SHP77 treated with DMSO at 0.1 percent for 48 hours (cell line): ENCODE measurements at regions not wholly inside any gene's neighbourhood (a gene's known extent, or its start where the extent isn't known, plus 50 kb on each side); places are given as distances from the start of the nearest gene placed in this dataset.

Experiments used
- DNase-seq: peaks from one replicate; lab custom pipeline; 2025; lab: John Stamatoyannopoulos, UW

DNA sequence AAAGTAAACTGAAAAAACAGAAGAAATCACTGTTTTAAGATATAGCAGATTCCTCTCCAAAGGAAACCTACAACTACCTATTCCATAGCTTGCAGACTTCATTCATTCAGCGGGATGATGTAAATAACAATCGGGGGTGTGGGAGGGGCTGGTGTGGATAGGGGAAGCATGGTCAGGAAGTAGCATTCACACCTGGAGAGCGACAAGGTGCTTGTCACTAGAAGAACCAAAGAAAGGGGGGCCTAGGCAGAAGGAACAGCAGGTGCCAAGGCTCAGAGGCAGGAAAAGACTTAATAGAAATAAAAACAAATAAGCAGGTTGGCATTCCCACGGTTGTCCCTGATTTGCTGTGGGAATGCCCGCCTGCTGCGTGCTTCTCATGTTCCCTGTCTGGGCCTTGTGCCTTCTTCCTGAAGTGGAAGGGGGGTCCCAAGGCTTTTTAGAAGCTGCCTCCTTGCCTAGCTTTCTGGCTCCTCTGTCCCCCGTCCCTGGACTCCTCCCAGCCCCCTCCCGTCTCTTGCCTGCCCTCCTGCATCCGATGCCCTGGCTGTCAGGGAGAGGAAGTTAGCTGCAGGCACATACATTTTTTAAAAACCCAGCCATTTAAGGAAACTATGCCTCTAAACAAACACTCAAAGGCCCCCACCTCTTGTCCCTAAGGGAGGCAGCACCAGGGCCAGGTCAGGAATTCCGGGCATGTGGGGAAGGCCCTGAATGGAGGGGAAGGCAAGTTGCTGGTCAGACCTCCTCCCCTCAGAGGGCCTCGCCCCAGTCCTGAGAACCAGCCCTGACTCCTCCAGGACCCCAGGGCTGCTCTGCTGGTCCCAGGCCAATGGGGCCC is 54.7 kb upstream of the PRDM11 start:
- DNase-seq: no peak

GRCh38 chr11:45092404-45092785 is 54.0 kb upstream of the PRDM11 start:
- DNase-seq: no peak

DNA sequence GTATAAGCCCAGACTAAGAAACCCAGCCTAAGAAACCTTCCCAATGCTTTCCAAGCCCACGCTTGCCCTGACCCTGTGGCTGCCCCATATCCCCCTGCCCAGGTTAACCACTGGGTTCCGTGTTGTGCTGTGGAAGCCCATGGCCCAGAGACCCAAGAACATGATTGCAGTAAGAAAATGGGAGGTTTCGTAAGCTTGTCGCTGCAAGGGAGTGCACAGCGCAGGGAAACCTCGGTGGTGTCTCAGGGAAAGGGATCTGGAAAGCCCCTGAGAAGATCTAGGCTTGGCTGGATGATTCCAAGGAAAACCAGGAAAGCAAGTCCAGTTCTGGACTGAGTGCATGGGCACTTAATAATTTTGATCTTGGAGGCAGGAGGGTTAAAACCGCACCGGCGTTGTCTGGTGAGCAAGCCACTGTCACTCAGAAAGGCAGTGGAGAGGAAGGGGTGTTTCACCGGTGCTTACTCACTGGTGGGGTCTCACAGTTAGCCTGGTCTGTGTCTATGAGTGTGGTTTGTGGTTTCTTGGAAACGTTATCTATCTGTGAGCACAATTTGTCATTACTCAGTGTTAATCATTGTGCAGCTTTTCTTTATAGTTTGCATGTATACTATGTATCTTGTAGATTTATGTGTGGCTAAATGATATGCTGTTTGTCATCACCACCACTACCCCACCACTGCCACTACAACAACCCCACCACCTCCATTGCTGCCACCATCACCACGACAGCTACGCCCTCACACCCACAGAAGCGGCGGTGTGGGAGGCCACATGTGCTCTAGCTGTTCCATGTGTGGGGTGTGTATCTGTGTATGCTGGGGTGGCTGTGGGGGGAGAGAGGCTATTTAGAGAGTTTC is 53.3 kb upstream of the PRDM11 start:
- no peak for DNase-seq

DNA sequence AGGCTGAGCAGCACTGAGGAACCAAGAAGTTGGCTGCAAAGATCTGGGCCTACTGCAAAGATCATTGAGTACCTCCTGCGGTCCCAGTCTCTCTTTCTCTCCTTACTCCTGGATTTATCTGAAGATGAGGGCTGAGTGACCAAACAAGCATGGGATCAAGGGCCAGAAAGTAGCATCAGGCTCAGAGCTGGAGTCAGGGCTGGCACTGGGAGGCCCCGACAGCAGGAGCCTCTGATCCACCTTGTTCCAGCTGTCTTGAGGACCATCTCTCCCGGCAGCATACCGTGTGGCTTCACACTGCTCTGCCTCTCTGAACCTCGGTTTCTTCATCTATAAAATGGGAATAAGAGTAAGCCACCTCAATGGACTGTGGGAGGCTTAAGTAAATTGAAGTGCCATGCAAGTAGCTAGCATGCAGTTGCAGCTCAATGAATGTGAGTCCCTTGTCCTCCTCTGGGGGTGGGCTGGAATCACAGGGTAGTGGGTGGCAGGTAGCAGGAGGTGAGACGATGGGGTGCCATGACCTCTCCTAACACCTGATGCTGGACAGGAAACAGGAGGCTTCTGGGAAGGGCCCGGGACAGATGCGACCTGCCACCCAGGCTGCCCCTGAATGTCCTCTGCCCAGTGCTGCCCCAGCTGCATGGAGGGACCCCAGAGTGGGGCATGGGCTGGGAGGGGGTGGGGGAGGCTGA is 52.5 kb upstream of the PRDM11 start:
- DNase-seq: no peak

DNA sequence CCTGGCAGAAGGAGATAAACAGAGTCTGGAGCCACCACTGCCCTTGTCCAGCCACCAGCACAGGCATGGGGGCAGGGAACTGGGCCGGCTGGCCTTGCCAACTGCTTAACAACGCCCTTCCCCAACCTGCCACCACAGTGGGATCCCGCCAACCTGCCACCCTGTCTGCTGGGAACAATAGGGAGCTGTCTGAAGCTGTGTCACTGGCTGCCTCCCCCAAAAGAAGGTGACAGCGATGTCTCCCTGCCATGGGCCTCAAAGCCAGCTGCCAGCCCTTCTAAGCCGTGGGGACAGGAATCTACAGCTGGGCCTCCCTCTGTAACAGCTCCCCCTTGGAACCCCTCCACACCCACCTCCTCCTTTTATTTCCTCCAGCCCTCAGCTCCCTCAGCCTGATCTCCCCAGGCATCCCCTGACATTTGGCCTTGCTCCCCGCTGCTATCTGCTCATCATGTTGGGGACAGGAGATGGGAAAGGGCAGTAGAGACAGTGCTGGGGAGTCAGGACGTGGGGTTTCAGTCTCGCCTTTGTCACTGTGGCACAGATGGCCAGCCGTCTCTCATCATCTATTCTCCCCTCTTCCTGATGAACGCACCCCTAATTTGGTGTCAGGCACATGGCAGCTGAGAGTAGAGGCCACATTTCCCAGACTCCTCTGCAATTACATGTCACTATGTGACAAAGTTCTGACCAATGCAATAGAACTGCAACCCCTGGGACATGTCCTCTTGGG is 51.3 kb upstream of the PRDM11 start:
- DNase-seq: no peak

DNA sequence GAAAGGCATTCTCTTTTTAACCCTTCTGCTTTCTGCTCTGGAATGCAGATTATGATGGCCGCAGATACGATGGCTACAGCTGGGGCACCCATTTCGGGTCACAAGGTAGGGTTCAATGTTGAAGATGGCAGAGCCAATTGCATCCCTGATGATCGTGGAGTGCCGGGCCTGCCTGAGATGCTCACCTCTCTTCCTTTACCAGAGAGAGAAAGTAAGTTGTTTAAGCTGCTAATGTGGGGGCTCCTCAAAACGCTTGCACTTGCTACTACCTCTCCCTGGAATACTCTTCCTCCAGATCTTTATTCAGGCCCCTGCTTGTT is 50.8 kb upstream of the PRDM11 start:
- no peak for DNase-seq

- no peak for DNase-seq
Observed at GRCh38 chr11:45096636-45097035, 49.8 kb upstream of the PRDM11 start.
